ENCODE measurements at regions not wholly inside any gene's neighbourhood (a gene's known extent, or its start where the extent isn't known, plus 50 kb on each side); places are given as distances from the start of the nearest gene placed in this dataset.

DNA sequence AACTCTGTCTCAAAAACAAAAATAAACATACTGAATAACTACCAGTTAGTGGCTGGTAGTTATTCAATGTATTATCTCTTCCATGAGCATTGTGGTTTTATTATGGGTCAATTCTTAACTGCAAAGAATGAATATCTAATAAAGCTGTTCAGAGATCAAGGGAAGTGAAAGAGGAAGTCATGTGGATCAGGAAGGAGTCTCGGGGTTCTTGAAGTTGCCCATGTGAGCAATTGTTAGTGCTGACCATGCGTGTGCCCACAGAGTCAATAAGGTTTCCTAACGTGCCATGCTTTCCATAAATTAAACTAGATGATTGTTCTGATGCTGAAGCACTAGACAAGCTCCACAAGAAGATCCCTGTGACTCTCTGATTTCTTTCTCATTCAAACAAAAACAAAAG lies 136.5 kb upstream of the CPSF6 start:
- H3K4me1 ChIP-seq (replicated peaks): no peaks in the 10 kb centered on the region
- H3K27ac ChIP-seq: no peak overlapping the region
- H3K4me3 ChIP-seq: no peak overlapping the region
- no peak for DNase-seq (ENCODE audit: low spot score)
- intact Hi-C loops (cut with DNase I): no loop called here
- no peaks in the 10 kb centered on the region for H3K27me3 ChIP-seq (replicated peaks; ENCODE audit: insufficient read depth)
- TF ChIP-seq POLR2AphosphoS5 (IDR thresholded peaks at IDR 0.05) (no peak), CTCF (IDR thresholded peaks at IDR 0.05) (no peak), POLR2A (IDR thresholded peaks at IDR 0.05) (no peak)
- no peaks in the 10 kb centered on the region for H3K9me3 ChIP-seq
- 63% methylated on average over 3 of the region's 3 CpGs for WGBS
- no peaks in the 10 kb centered on the region for H3K36me3 ChIP-seq

GRCh38 chr12:69105101-69105962 lies 134.0 kb upstream of the CPSF6 start:
- no peak for TF ChIP-seq CTCF (IDR thresholded peaks at IDR 0.05)
- TF ChIP-seq POLR2A (IDR thresholded peaks at IDR 0.05): no peak
- no peak for TF ChIP-seq POLR2AphosphoS5 (IDR thresholded peaks at IDR 0.05)
- intact Hi-C loops (cut with DNase I): no loop called here
- no peaks in the 10 kb centered on the region for H3K36me3 ChIP-seq
- H3K27ac ChIP-seq: no peak overlapping the region
- DNase-seq (ENCODE audit: low spot score): no peak
- H3K4me1 ChIP-seq (replicated peaks): no peaks in the 10 kb centered on the region
- H3K27me3 ChIP-seq (replicated peaks; ENCODE audit: insufficient read depth): no peaks in the 10 kb centered on the region
- no peaks in the 10 kb centered on the region for H3K9me3 ChIP-seq
- WGBS: 72% methylated on average over 3 of the region's 3 CpGs
- H3K4me3 ChIP-seq: no peak overlapping the region

GRCh38 chr12:69106482-69107118 lies 132.8 kb upstream of the CPSF6 start:
- Histone ChIP-seq H3K4me1 (replicated peaks) (no peaks in the 10 kb centered on the region), H3K4me3 (no peak overlapping the region), H3K36me3 (no peaks in the 10 kb centered on the region), H3K9me3 (no peaks in the 10 kb centered on the region), H3K27me3 (replicated peaks; ENCODE audit: insufficient read depth) (no peaks in the 10 kb centered on the region), H3K27ac (no peak overlapping the region)
- TF ChIP-seq POLR2A (IDR thresholded peaks at IDR 0.05) (no peak), CTCF (IDR thresholded peaks at IDR 0.05) (no peak), POLR2AphosphoS5 (IDR thresholded peaks at IDR 0.05) (no peak)
- DNase-seq (ENCODE audit: low spot score): no peak
- 87% methylated on average over 2 of the region's 2 CpGs for WGBS
- intact Hi-C loops (cut with DNase I): no loop called here

DNA sequence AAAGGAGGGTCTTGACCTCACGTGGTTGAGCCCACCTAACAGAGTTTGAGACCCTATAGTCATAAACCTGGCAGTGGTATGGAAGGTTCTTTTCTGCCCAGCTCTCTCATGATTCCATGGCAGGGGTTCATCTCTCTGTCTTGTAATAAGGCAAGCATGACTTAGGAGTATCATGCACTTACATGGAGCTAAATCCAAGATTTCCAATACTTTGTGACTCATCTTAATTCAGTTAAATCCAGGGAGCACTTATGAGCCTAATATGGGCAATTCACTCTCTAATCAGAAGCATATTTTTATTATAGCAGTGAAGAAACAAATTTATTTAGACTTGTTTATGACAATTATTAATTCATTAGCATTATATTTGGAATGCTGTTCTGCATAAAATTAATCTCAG lies 131.8 kb upstream of the CPSF6 start:
- no peaks in the 10 kb centered on the region for H3K36me3 ChIP-seq
- 88% methylated on average over 1 of the region's 1 CpG for WGBS
- H3K4me1 ChIP-seq (replicated peaks): no peaks in the 10 kb centered on the region
- TF ChIP-seq POLR2AphosphoS5 (IDR thresholded peaks at IDR 0.05): no peak
- TF ChIP-seq CTCF (IDR thresholded peaks at IDR 0.05): no peak
- TF ChIP-seq POLR2A (IDR thresholded peaks at IDR 0.05): no peak
- no peak overlapping the region for H3K27ac ChIP-seq
- intact Hi-C loops (cut with DNase I): no loop called here
- no peaks in the 10 kb centered on the region for H3K9me3 ChIP-seq
- DNase-seq (ENCODE audit: low spot score): no peak
- H3K4me3 ChIP-seq: no peak overlapping the region
- no peaks in the 10 kb centered on the region for H3K27me3 ChIP-seq (replicated peaks; ENCODE audit: insufficient read depth)

DNA sequence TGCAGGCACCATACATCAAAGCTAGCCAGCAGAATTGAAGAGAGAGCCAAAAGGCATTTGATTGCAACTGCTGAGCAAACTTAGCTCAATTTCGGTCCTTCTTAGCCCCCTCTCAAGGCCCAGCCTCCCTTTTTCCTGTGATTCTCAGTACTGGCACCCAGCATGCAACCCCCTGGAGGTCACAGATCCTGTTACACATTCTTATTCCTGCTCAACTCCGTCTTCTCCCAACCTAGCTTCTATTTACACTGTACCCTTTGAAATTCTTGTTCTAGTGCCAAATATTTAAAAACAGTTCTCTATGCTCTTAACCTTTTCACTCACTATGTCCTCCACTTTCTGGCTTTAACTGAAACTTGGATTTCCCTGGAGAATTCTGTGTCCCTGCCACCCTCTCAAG lies 131.3 kb upstream of the CPSF6 start:
- H3K4me3 ChIP-seq: no peak overlapping the region
- H3K4me1 ChIP-seq (replicated peaks): no peaks in the 10 kb centered on the region
- TF ChIP-seq POLR2AphosphoS5 (IDR thresholded peaks at IDR 0.05) (no peak), POLR2A (IDR thresholded peaks at IDR 0.05) (no peak), CTCF (IDR thresholded peaks at IDR 0.05) (no peak)
- H3K9me3 ChIP-seq: no peaks in the 10 kb centered on the region
- WGBS: 12% methylated on average over 2 of the region's 2 CpGs
- DNase-seq (ENCODE audit: low spot score): no peak
- no peaks in the 10 kb centered on the region for H3K36me3 ChIP-seq
- no peak overlapping the region for H3K27ac ChIP-seq
- intact Hi-C loops (cut with DNase I): no loop called here
- no peaks in the 10 kb centered on the region for H3K27me3 ChIP-seq (replicated peaks; ENCODE audit: insufficient read depth)
